Upper lobe of right lung (tissue), 1 donor: ENCODE measurements at regions not wholly inside any gene's neighbourhood (a gene's known extent, or its start where the extent isn't known, plus 50 kb on each side); places are given as distances from the start of the nearest gene placed in this dataset.
"Not testable (repeated sequence)": the region's sequence is repeated elsewhere in the genome, so short reads cannot be mapped to it uniquely, and the experiment has no call there.

ENCODE experiments used
- ATAC-seq: fragments of 200-7000 bp; cut with Tn5 transposase; one replicate; pipeline ENCODE4 v1.9.1; 2020; ENCODE audit warnings: mild to moderate bottlenecking, moderate library complexity
- DNase-seq: peaks from one replicate; pipeline ENCODE4 v3.0.0-alpha.2; 2020
- H3K27ac ChIP-seq: fragments of 200-600 bp; one replicate; pipeline ENCODE4 v1.8.0; 2022
- H3K27me3 ChIP-seq: fragments of 200-600 bp; one replicate; pipeline ENCODE4 v1.8.0; 2022; ENCODE audit warnings: mild to moderate bottlenecking
- H3K36me3 ChIP-seq: fragments of 200-600 bp; one replicate; pipeline ENCODE4 v1.8.0; 2022
- H3K4me1 ChIP-seq: fragments of 200-600 bp; one replicate; pipeline ENCODE4 v1.8.0; 2022
- H3K4me3 ChIP-seq: fragments of 200-600 bp; one replicate; pipeline ENCODE4 v1.8.0; 2022; ENCODE audit warnings: mild to moderate bottlenecking
- H3K9me3 ChIP-seq: fragments of 200-600 bp; one replicate; pipeline ENCODE4 v1.8.0; 2022
- CTCF ChIP-seq: fragments of 200-600 bp; IDR thresholded peaks from one replicate; pipeline ENCODE4 v1.8.0; 2022; ENCODE audit warnings: antibody characterized with exemption
- intact Hi-C: fragments of 100-400 bp; cut with DNase I; formaldehyde crosslinking; loops from one replicate; pipeline ENCODE4 v1.11.0; 2022
- donor health status: DM: no; HTN: yes; CAD: no; lungs with severe emphysema.

GRCh38 chr16:22983614-22984013 lies 165.6 kb downstream of the USP31 start:
- H3K36me3 ChIP-seq: no peaks in the 10 kb centered on the region
- intact Hi-C loops: no loop called here
- ATAC-seq: no peak

GRCh38 chr16:22980514-22980913 lies 166.6 kb downstream of the HS3ST2 start:
- H3K4me3 ChIP-seq, DNase-seq, ATAC-seq, H3K27ac ChIP-seq, intact Hi-C loops, H3K4me1 ChIP-seq, H3K27me3 ChIP-seq, H3K36me3 ChIP-seq: not testable (repeated sequence)
- H3K9me3 ChIP-seq: peaks cover 14% of the 10 kb centered on the region

More at GRCh38 chr16:22983614-22984013, 165.6 kb downstream of the USP31 start:
- Histone ChIP-seq H3K4me1 (no peaks in the 10 kb centered on the region), H3K4me3 (no peak overlapping the region), H3K27ac (no peak overlapping the region), H3K9me3 (peaks cover 14% of the 10 kb centered on the region), H3K27me3 (no peaks in the 10 kb centered on the region)
- DNase-seq: no peak
- no peak for TF ChIP-seq CTCF

- ATAC-seq (no peak), DNase-seq (no peak)
- intact Hi-C loops: no loop called here
- H3K27ac ChIP-seq: no peak overlapping the region
- TF ChIP-seq CTCF: no peak
- no peaks in the 10 kb centered on the region for H3K27me3 ChIP-seq
- H3K4me1 ChIP-seq: no peaks in the 10 kb centered on the region
- H3K4me3 ChIP-seq: no peak overlapping the region
- H3K9me3 ChIP-seq: peaks cover 7% of the 10 kb centered on the region
- no peaks in the 10 kb centered on the region for H3K36me3 ChIP-seq
Observed at GRCh38 chr16:22979038-22979437, 165.1 kb downstream of the HS3ST2 start.

- H3K36me3 ChIP-seq: no peaks in the 10 kb centered on the region
- intact Hi-C loops: no loop called here
- no peak for ATAC-seq
- no peak overlapping the region for H3K4me3 ChIP-seq
- H3K27me3 ChIP-seq: no peaks in the 10 kb centered on the region
- H3K9me3 ChIP-seq: no peaks in the 10 kb centered on the region
- peak; percentile 27 for TF ChIP-seq CTCF
- H3K27ac ChIP-seq: no peak overlapping the region
- no peak for DNase-seq
- no peaks in the 10 kb centered on the region for H3K4me1 ChIP-seq
Observed at GRCh38 chr16:22977294-22977697, 163.3 kb downstream of the HS3ST2 start.

- no peak overlapping the region for H3K4me3 ChIP-seq
- no peak for TF ChIP-seq CTCF
- H3K9me3 ChIP-seq: no peaks in the 10 kb centered on the region
- DNase-seq (no peak), ATAC-seq (no peak)
- no peak overlapping the region for H3K27ac ChIP-seq
- H3K27me3 ChIP-seq: no peaks in the 10 kb centered on the region
- peaks cover 8% of the 10 kb centered on the region for H3K4me1 ChIP-seq
- H3K36me3 ChIP-seq: no peaks in the 10 kb centered on the region
- intact Hi-C loops: no loop called here
Observed at GRCh38 chr16:22973522-22973921, 159.6 kb downstream of the HS3ST2 start.

- no peaks in the 10 kb centered on the region for H3K27me3 ChIP-seq
- no peaks in the 10 kb centered on the region for H3K9me3 ChIP-seq
- H3K4me1 ChIP-seq: peaks cover 8% of the 10 kb centered on the region
- TF ChIP-seq CTCF: no peak
- no peak overlapping the region for H3K27ac ChIP-seq
- no peaks in the 10 kb centered on the region for H3K36me3 ChIP-seq
- no peak for ATAC-seq
- no peak overlapping the region for H3K4me3 ChIP-seq
- DNase-seq: no peak
- intact Hi-C loops: no loop called here
Observed at GRCh38 chr16:22971346-22971924, 157.5 kb downstream of the HS3ST2 start.
